ENCODE measurements at regions not wholly inside any gene's neighbourhood (a gene's known extent, or its start where the extent isn't known, plus 50 kb on each side); places are given as distances from the start of the nearest gene placed in this dataset.

DNA sequence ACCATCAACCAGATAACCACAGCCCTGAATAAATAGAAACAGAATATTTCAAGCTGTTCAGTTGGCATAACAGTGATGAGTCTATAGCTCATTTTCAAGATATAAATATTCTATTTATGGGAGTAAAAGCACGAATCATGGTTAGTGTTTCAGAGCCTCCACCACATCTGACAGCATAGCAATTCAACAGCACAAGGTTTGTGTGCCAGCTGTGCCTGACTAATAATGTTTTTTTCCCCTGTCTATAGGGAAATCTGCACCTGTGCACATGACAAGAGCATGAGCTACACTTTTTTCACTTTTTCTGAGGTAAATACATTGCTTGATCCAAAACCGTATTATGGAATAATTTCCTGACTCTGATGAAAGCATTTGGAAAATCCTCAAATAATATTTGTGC lies 251.3 kb downstream of the RPIA start:
- H3K27ac ChIP-seq, result no peak overlapping the region
- no peaks in the 10 kb centered on the region for H3K4me1 ChIP-seq
- no peak overlapping the region for H3K4me3 ChIP-seq
- H3K27me3 ChIP-seq, result peaks cover 0 to 18% (median 0%) of the 10 kb centered on the region in 7 donors
- no peaks in the 10 kb centered on the region for H3K36me3 ChIP-seq
- DNase-seq (no peak), ATAC-seq (no peak)
- intact Hi-C loops (cut with DNase I), result no loop called here
- TF ChIP-seq, protein P1, sequence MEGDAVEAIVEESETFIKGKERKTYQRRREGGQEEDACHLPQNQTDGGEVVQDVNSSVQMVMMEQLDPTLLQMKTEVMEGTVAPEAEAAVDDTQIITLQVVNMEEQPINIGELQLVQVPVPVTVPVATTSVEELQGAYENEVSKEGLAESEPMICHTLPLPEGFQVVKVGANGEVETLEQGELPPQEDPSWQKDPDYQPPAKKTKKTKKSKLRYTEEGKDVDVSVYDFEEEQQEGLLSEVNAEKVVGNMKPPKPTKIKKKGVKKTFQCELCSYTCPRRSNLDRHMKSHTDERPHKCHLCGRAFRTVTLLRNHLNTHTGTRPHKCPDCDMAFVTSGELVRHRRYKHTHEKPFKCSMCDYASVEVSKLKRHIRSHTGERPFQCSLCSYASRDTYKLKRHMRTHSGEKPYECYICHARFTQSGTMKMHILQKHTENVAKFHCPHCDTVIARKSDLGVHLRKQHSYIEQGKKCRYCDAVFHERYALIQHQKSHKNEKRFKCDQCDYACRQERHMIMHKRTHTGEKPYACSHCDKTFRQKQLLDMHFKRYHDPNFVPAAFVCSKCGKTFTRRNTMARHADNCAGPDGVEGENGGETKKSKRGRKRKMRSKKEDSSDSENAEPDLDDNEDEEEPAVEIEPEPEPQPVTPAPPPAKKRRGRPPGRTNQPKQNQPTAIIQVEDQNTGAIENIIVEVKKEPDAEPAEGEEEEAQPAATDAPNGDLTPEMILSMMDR (IDR thresholded peaks at IDR 0.05), result no peak
- no peaks in the 10 kb centered on the region for H3K9me3 ChIP-seq
- WGBS, 2 donors, result 54 to 59% methylated on average over 2 of the region's 2 CpGs

DNA sequence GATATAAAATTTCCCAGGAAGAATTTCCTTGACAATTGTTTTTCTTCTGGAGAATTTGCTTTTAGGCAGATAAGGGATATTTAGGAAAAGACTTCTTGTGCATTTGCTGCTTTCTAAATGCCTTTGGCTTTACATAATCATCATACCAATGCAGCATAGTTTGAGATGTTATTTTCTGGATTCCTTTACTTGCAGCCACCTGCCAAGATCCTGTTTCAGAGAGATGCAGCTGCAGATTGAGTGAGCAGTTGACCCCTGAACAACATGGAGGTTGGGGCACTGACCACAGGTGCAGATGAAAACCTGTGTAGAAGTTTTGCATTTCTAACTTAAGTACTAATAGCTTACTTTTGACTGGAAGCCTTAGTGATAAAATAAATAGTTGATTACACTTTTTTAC lies 257.9 kb downstream of the RPIA start:
- ATAC-seq (no peak), DNase-seq (no peak)
- Histone ChIP-seq H3K4me1 (no peaks in the 10 kb centered on the region), H3K9me3 (no peaks in the 10 kb centered on the region), H3K27ac (no peak overlapping the region), H3K36me3 (no peaks in the 10 kb centered on the region), H3K27me3 (peaks cover 0 to 24% (median 15%) of the 10 kb centered on the region in 7 donors), H3K4me3 (no peak overlapping the region)
- intact Hi-C loops (cut with DNase I), result no loop called here
- TF ChIP-seq, protein P1 (IDR thresholded peaks at IDR 0.05), result no peak

DNA sequence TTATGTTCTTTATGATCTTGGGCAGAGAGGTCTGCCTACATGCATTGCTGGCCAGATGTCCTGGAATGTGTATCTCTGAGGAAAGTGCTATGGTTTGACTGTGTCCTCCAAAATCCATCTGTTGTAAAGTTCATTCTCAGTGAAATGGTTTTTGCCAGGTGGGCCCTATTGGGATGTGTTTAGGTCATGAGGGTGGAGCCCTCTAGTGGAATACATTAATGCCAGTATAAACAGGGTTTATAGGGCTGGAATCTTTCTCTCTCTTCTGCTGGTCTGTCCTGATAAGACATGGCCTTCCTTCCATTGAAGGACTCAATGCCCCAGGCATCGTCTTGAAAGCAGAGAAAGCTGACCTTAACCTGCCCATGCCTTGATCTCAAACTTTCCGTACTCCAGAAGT lies 258.5 kb downstream of the RPIA start:
- TF ChIP-seq, protein P1 (IDR thresholded peaks at IDR 0.05), result peak in 7 of 9 donors; percentile 17 to 42 (median 25)
- no peaks in the 10 kb centered on the region for H3K36me3 ChIP-seq

DNA sequence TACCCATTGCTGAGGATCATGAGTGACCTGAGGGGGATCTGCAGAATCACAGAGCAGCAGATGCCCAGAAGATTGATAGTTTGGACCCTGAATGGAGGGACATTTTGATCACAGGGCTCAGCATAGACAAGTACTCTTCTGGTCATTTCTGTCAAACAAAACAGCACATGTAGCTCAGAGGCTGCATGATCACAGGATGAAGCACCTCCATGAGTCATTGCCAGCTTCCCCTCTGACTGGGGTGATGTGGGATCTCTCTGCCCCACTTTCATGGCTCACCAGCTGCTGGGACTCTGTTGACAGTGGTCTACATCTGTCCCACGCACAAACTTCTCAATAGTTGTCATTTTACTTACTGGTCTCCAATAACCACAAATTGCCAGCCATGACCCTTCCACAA lies 264.1 kb downstream of the RPIA start:
- Histone ChIP-seq H3K27me3 (peaks cover 0 to 47% (median 17%) of the 10 kb centered on the region in 7 donors), H3K9me3 (no peaks in the 10 kb centered on the region), H3K4me3 (no peak overlapping the region), H3K36me3 (no peaks in the 10 kb centered on the region), H3K27ac (no peak overlapping the region), H3K4me1 (no peaks in the 10 kb centered on the region)
- ATAC-seq (no peak), DNase-seq (no peak)
- intact Hi-C loops (cut with DNase I), result no loop called here
- 77 to 91% methylated on average over 1 of the region's 1 CpG for WGBS, 2 donors
- TF ChIP-seq, protein P1 (IDR thresholded peaks at IDR 0.05), result no peak

More for the DNA sequence above, 258.5 kb downstream of the RPIA start:
- intact Hi-C loops (cut with DNase I), result no loop called here
- no peak for DNase-seq
- no peak for ATAC-seq
- peaks cover 0 to 30% (median 20%) of the 10 kb centered on the region in 7 donors for H3K27me3 ChIP-seq
- no peaks in the 10 kb centered on the region for H3K4me1 ChIP-seq
- H3K9me3 ChIP-seq, result no peaks in the 10 kb centered on the region
- H3K4me3 ChIP-seq, result no peak overlapping the region
- H3K27ac ChIP-seq, result no peak overlapping the region
- WGBS, 2 donors, result 67 to 71% methylated on average over 2 of the region's 2 CpGs
